ENCODE measurements at regions not wholly inside any gene's neighbourhood (a gene's known extent, or its start where the extent isn't known, plus 50 kb on each side); places are given as distances from the start of the nearest gene placed in this dataset.

DNA sequence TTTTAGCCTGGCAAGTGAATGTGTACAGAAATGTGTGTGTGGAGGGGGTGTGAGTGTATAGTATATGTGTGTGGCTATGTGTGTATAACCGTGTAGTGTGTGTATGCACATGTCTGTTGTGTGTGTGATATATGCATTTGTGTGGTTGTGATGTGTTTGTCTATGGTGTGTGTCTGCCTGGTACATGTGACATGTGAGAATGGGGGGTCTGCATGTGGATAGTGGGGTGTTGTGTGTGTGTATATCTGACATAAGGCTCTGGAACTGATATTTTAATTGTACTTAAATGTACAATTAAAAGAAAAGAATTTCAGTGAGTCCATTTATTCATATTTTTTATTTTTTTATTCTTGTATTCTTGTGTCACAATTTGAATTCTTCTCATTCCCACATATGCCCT, 57.2 kb upstream of the CNR1 start:
- Histone ChIP-seq H3K27ac (ENCODE audit: low read length) (no peak overlapping the region), H3K9me3 (no peaks in the 10 kb centered on the region), H3K4me3 (ENCODE audit: control insufficient read depth in 1 of 2, extremely low read depth in 1 of 2, low read length in 1 of 2) (no peak overlapping the region), H3K4me1 (ENCODE audit: control insufficient read depth in 1 of 2, extremely low read depth in 1 of 2, insufficient read depth in 2 of 2, low read length in 2 of 2) (no peaks in the 10 kb centered on the region), H3K27me3 (replicated peaks in 1 of 2; ENCODE audit: control insufficient read depth in 2 of 2, extremely low read depth in 1 of 2, insufficient read depth in 2 of 2, low read length in 1 of 2) (no peaks in the 10 kb centered on the region), H3K36me3 (ENCODE audit: control insufficient read depth in 2 of 2, extremely low read depth in 1 of 2, insufficient read depth in 1 of 2, low read length in 1 of 2) (no peaks in the 10 kb centered on the region)
- Mint-ChIP-seq H3K27ac (no peak overlapping the region), H3K36me3 (no peaks in the 10 kb centered on the region), H3K4me1 (no peaks in the 10 kb centered on the region), H3K4me3 (no peak overlapping the region), H3K27me3 (peaks cover 5 to 7% of the 10 kb centered on the region in 2 donors), H3K9me3 (peaks cover 0 to 2% (median under 1%) of the 10 kb centered on the region in 3 donors)
- WGBS (ENCODE audit: insufficient coverage): 57% methylated on average over 1 of the region's 1 CpG
- DNase-seq: no peak
- ChIA-PET POLR2A (no interaction called here), CTCF (no interaction called here)
- no peak for ATAC-seq (replicated peaks in 1 of 4)

DNA sequence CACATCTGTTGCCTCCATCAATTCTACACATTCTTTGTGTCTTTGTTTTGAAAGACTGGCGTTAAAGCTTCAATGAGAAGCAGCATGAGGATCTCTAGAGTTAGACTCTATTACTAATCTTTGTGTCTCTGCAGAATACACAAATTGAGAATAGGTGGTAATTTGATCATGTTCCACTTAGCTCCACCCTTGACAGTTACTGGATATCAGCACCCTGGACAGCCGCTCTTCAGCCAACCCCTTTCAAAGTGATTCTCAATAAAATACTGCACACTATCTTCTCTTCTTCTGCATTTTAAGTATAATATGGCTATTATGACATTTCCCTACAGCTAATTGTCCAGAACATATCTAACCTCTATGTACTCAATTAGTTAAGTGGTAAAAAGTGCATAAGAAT, 54.3 kb upstream of the CNR1 start:
- Histone ChIP-seq H3K36me3 (ENCODE audit: control insufficient read depth in 2 of 2, extremely low read depth in 1 of 2, insufficient read depth in 1 of 2, low read length in 1 of 2) (no peaks in the 10 kb centered on the region), H3K27ac (ENCODE audit: low read length) (no peak overlapping the region), H3K9me3 (no peaks in the 10 kb centered on the region), H3K4me3 (ENCODE audit: control insufficient read depth in 1 of 2, extremely low read depth in 1 of 2, low read length in 1 of 2) (no peak overlapping the region), H3K4me1 (ENCODE audit: control insufficient read depth in 1 of 2, extremely low read depth in 1 of 2, insufficient read depth in 2 of 2, low read length in 2 of 2) (no peaks in the 10 kb centered on the region), H3K27me3 (replicated peaks in 1 of 2; ENCODE audit: control insufficient read depth in 2 of 2, extremely low read depth in 1 of 2, insufficient read depth in 2 of 2, low read length in 1 of 2) (no peaks in the 10 kb centered on the region)
- H3K9me3 Mint-ChIP-seq: no peaks in the 10 kb centered on the region
- DNase-seq (no peak), ATAC-seq (replicated peaks in 1 of 4) (no peak)
- H3K36me3 Mint-ChIP-seq: no peaks in the 10 kb centered on the region
- H3K27me3 Mint-ChIP-seq: peaks cover 3 to 6% of the 10 kb centered on the region in 2 donors
- no peaks in the 10 kb centered on the region for H3K4me1 Mint-ChIP-seq
- no peak overlapping the region for H3K4me3 Mint-ChIP-seq
- ChIA-PET CTCF (no interaction called here), POLR2A (no interaction called here)
- no peak overlapping the region for H3K27ac Mint-ChIP-seq
- WGBS (ENCODE audit: insufficient coverage): no CpG with 5 or more reads among the region's 2 CpGs

DNA sequence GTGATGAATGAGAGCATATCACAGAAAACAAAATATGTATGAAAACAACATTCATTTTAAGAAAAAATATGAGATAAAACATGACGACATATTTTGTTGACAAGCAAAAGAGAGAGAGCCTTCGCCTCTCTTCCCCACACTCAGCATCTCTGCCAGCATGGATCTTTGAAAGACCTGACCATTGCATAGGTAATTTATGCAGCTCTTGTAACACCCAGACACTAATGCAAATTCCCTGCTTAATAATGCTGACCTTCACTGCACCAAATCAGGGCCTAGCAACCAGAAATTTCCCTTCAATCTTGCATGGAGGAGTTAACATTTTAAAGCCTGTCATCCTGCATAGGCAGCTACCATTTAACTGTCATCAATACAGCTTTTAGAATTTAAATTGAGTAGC, 50.0 kb upstream of the CNR1 start:
- no peak overlapping the region for H3K27ac ChIP-seq (ENCODE audit: low read length)
- H3K27me3 Mint-ChIP-seq: peaks cover 4 to 5% of the 10 kb centered on the region in 2 donors
- no peak overlapping the region for H3K27ac Mint-ChIP-seq
- H3K4me1 Mint-ChIP-seq: no peaks in the 10 kb centered on the region
- H3K4me3 Mint-ChIP-seq: no peak overlapping the region
- no peaks in the 10 kb centered on the region for H3K9me3 ChIP-seq
- CTCF ChIA-PET: no interaction called here
- ATAC-seq (replicated peaks in 1 of 4) (no peak), DNase-seq (no peak)
- no peaks in the 10 kb centered on the region for H3K36me3 ChIP-seq (ENCODE audit: control insufficient read depth in 2 of 2, extremely low read depth in 1 of 2, insufficient read depth in 1 of 2, low read length in 1 of 2)
- no peak overlapping the region for H3K4me3 ChIP-seq (ENCODE audit: control insufficient read depth in 1 of 2, extremely low read depth in 1 of 2, low read length in 1 of 2)
- no CpG with 5 or more reads among the region's 2 CpGs for WGBS (ENCODE audit: insufficient coverage)
- H3K27me3 ChIP-seq (replicated peaks in 1 of 2; ENCODE audit: control insufficient read depth in 2 of 2, extremely low read depth in 1 of 2, insufficient read depth in 2 of 2, low read length in 1 of 2): no peaks in the 10 kb centered on the region
- POLR2A ChIA-PET: no interaction called here
- H3K4me1 ChIP-seq (ENCODE audit: control insufficient read depth in 1 of 2, extremely low read depth in 1 of 2, insufficient read depth in 2 of 2, low read length in 2 of 2): no peaks in the 10 kb centered on the region
- H3K36me3 Mint-ChIP-seq: no peaks in the 10 kb centered on the region
- H3K9me3 Mint-ChIP-seq: no peaks in the 10 kb centered on the region
